HG03064 (cell line): ENCODE measurements at regions not wholly inside any gene's neighbourhood (a gene's known extent, or its start where the extent isn't known, plus 50 kb on each side); places are given as distances from the start of the nearest gene placed in this dataset.
"Not testable (repeated sequence)": the region's sequence is repeated elsewhere in the genome, so short reads cannot be mapped to it uniquely, and the experiment has no call there.

Experiments
- ATAC-seq: cut with Tn5 transposase; IDR thresholded peaks from one replicate; pipeline ENCODE4 v1.9.1; 2021; ENCODE audit warnings: low read depth; ENCODE audit not compliant: unreplicated experiment

- no peak for ATAC-seq
Observed at GRCh38 chr12:126030573-126030972, 965.3 kb downstream of the AACS start.

GRCh38 chr12:126033751-126034150 lies 968.5 kb downstream of the AACS start:
- no peak for ATAC-seq

GRCh38 chr12:126036348-126036747 lies 971.1 kb downstream of the AACS start:
- no peak for ATAC-seq

GRCh38 chr12:126038434-126038833 lies 973.2 kb downstream of the AACS start:
- no peak for ATAC-seq

GRCh38 chr12:126040307-126040706 lies 975.1 kb downstream of the AACS start:
- ATAC-seq, result no peak

GRCh38 chr12:126042286-126042685 lies 977.1 kb downstream of the AACS start:
- no peak for ATAC-seq

GRCh38 chr12:126049501-126049900 lies 984.3 kb downstream of the AACS start:
- not testable (repeated sequence) for ATAC-seq

GRCh38 chr12:126051611-126052107 lies 986.4 kb downstream of the AACS start:
- ATAC-seq, result no peak

- no peak for ATAC-seq
Observed at GRCh38 chr12:126055521-126055920, 990.3 kb downstream of the AACS start.

GRCh38 chr12:126061777-126062176 lies 996.5 kb downstream of the AACS start:
- no peak for ATAC-seq

- no peak for ATAC-seq
Observed at GRCh38 chr12:126064028-126064427, 998.8 kb downstream of the AACS start.

GRCh38 chr12:126067626-126068329 lies 1002.5 kb downstream of the AACS start:
- ATAC-seq, result no peak

- no peak for ATAC-seq
Observed at GRCh38 chr12:126069549-126070165, 1004.4 kb downstream of the AACS start.

- ATAC-seq, result no peak
Observed at GRCh38 chr12:126076515-126076914, 1011.3 kb downstream of the AACS start.

GRCh38 chr12:126083926-126084325 lies 1018.7 kb downstream of the AACS start:
- no peak for ATAC-seq

GRCh38 chr12:126084480-126084879 lies 1019.2 kb downstream of the AACS start:
- ATAC-seq, result no peak

GRCh38 chr12:126086242-126086641 lies 1021.0 kb downstream of the AACS start:
- no peak for ATAC-seq

- no peak for ATAC-seq
Observed at GRCh38 chr12:126087692-126088091, 1022.5 kb downstream of the AACS start.

- no peak for ATAC-seq
Observed at GRCh38 chr12:126093908-126094307, 1028.7 kb downstream of the AACS start.

- no peak for ATAC-seq
Observed at GRCh38 chr12:126095748-126096510, 1030.7 kb downstream of the AACS start.

GRCh38 chr12:126106706-126107105 lies 1041.5 kb downstream of the AACS start:
- ATAC-seq, result no peak
